H1 (cell line): ENCODE measurements at regions not wholly inside any gene's neighbourhood (a gene's known extent, or its start where the extent isn't known, plus 50 kb on each side); places are given as distances from the start of the nearest gene placed in this dataset.

Source experiments
- ASH2L ChIP-seq: fragments of 200-600, 300-600 bp; sonication (generic); IDR thresholded peaks from one replicate; pipeline ENCODE4 v1.7.1; 2017; ENCODE audit warnings: low read length
- CEBPB ChIP-seq: IDR thresholded peaks from 2 replicates; pipeline ENCODE4 v1.6.1; 2012; ENCODE audit warnings: low read depth, low read length
- CHD7 ChIP-seq: fragments of 300-600 bp; sonication (generic); IDR thresholded peaks from 2 replicates; pipeline ENCODE4 v1.7.1; 2012; ENCODE audit warnings: low read length, moderate library complexity, mild to moderate bottlenecking, inconsistent platforms; ENCODE audit not compliant: insufficient replicate concordance
- CREB1 ChIP-seq: IDR thresholded peaks from 2 replicates; pipeline ENCODE4 v1.6.1; 2012; ENCODE audit warnings: inconsistent platforms
- FOSL1 ChIP-seq: IDR thresholded peaks from 2 replicates; pipeline ENCODE4 v1.6.1; 2011; ENCODE audit warnings: mild to moderate bottlenecking, low read depth, low read length, moderate library complexity; ENCODE audit not compliant: insufficient read depth
- GABPA ChIP-seq: IDR thresholded peaks from 2 replicates; pipeline ENCODE4 v1.6.1; 2011; ENCODE audit warnings: mild to moderate bottlenecking, low read length, moderate library complexity, borderline replicate concordance; ENCODE audit not compliant: insufficient read depth
- HDAC2 ChIP-seq, 2 experiments: fragments of 300-600 bp in 1 of 2; sonication (generic) in 1 of 2; IDR thresholded peaks; 2 replicates each; pipeline ENCODE4 v1.6.1; 2011 to 2012; ENCODE audit warnings: low read depth in 2 of 2, low read length in 2 of 2, mild to moderate bottlenecking in 2 of 2, moderate library complexity in 2 of 2, borderline replicate concordance in 1 of 2, inconsistent platforms in 1 of 2
- HDAC6 ChIP-seq: IDR thresholded peaks from one replicate; pipeline ENCODE4 v1.7.1; 2012; ENCODE audit warnings: low read depth, mild to moderate bottlenecking, inconsistent platforms, low read length, moderate library complexity
- POLR2AphosphoS5 ChIP-seq: IDR thresholded peaks from 2 replicates; pipeline ENCODE4 v1.6.1; 2011; ENCODE audit warnings: low read depth, low read length

GRCh38 chr3:140842984-140843649 is 98.5 kb upstream of the SLC25A36 start (continued):
- TF ChIP-seq CHD7 (no peak), POLR2AphosphoS5 (no peak), CREB1 (no peak), FOSL1 (no peak), ASH2L (no peak), HDAC2 (IDR thresholded peaks at IDR 0.05; ENCODE audit: borderline replicate concordance in 1 of 2, low read depth in 2 of 2, low read length in 2 of 2) (no peak), GABPA (no peak), HDAC6 (no peak), CEBPB (no peak)
